ENCODE measurements at regions not wholly inside any gene's neighbourhood (a gene's known extent, or its start where the extent isn't known, plus 50 kb on each side); places are given as distances from the start of the nearest gene placed in this dataset.
"Not testable (repeated sequence)": the region's sequence is repeated elsewhere in the genome, so short reads cannot be mapped to it uniquely, and the experiment has no call there.

- no peak for TF ChIP-seq CTCF (conservative IDR thresholded peaks at IDR 0.05)
- H3K27ac ChIP-seq: no peak overlapping the region
Measured at GRCh38 chr20:55348223-55348622, 657.1 kb downstream of the CBLN4 start.

- H3K27ac ChIP-seq: no peak overlapping the region
- TF ChIP-seq CTCF (conservative IDR thresholded peaks at IDR 0.05): no peak
Measured at GRCh38 chr20:55342822-55343221, 662.5 kb downstream of the CBLN4 start.

GRCh38 chr20:55333798-55334197, 671.5 kb downstream of the CBLN4 start:
- TF ChIP-seq CTCF (conservative IDR thresholded peaks at IDR 0.05): no peak

GRCh38 chr20:55329108-55329507, 676.2 kb downstream of the CBLN4 start:
- no peak overlapping the region for H3K27ac ChIP-seq
- TF ChIP-seq CTCF (conservative IDR thresholded peaks at IDR 0.05): no peak

More at GRCh38 chr20:55333798-55334197, 671.5 kb downstream of the CBLN4 start:
- no peak overlapping the region for H3K27ac ChIP-seq

GRCh38 chr20:55322745-55323144, 682.6 kb downstream of the CBLN4 start:
- no peak for TF ChIP-seq CTCF (conservative IDR thresholded peaks at IDR 0.05)
- no peak overlapping the region for H3K27ac ChIP-seq

- no peak overlapping the region for H3K27ac ChIP-seq
Measured at GRCh38 chr20:55316753-55317152, 688.6 kb downstream of the CBLN4 start.

GRCh38 chr20:55310844-55311243, 694.5 kb downstream of the CBLN4 start:
- not testable (repeated sequence) for H3K27ac ChIP-seq

More at GRCh38 chr20:55316753-55317152, 688.6 kb downstream of the CBLN4 start:
- TF ChIP-seq CTCF (conservative IDR thresholded peaks at IDR 0.05): no peak

- no peak for TF ChIP-seq CTCF (conservative IDR thresholded peaks at IDR 0.05)
- H3K27ac ChIP-seq: no peak overlapping the region
Measured at GRCh38 chr20:55291261-55291660, 714.1 kb downstream of the CBLN4 start.
